GM18870 (cell line): ENCODE measurements at regions not wholly inside any gene's neighbourhood (a gene's known extent, or its start where the extent isn't known, plus 50 kb on each side); places are given as distances from the start of the nearest gene placed in this dataset.

Experiments
- ATAC-seq: cut with Tn5 transposase; IDR thresholded peaks from one replicate; pipeline ENCODE4 v1.9.1; 2021; ENCODE audit warnings: moderate library complexity; ENCODE audit not compliant: unreplicated experiment

- no peak for ATAC-seq
Observed at GRCh38 chr2:43057742-43058725, 168.4 kb downstream of the ZFP36L2 start.

- no peak for ATAC-seq
Observed at GRCh38 chr2:43057026-43057741, 169.2 kb downstream of the ZFP36L2 start.

- no peak for ATAC-seq
Observed at GRCh38 chr2:43055985-43056384, 170.4 kb downstream of the ZFP36L2 start.

- no peak for ATAC-seq
Observed at GRCh38 chr2:43055086-43055912, 171.1 kb downstream of the ZFP36L2 start.

GRCh38 chr2:43054367-43054766, 172.0 kb downstream of the ZFP36L2 start:
- no peak for ATAC-seq

- ATAC-seq: no peak
Observed at GRCh38 chr2:43052944-43053306, 173.5 kb downstream of the ZFP36L2 start.

- no peak for ATAC-seq
Observed at GRCh38 chr2:43052204-43052943, 174.0 kb downstream of the ZFP36L2 start.

- ATAC-seq: no peak
Observed at GRCh38 chr2:43051338-43051737, 175.1 kb downstream of the ZFP36L2 start.

GRCh38 chr2:43050866-43051265, 175.5 kb downstream of the ZFP36L2 start:
- ATAC-seq: no peak

- no peak for ATAC-seq
Observed at GRCh38 chr2:43049836-43050801, 176.3 kb downstream of the ZFP36L2 start.

- ATAC-seq: no peak
Observed at GRCh38 chr2:43047187-43047780, 179.1 kb downstream of the ZFP36L2 start.

- ATAC-seq: no peak
Observed at GRCh38 chr2:43045866-43046265, 180.5 kb downstream of the ZFP36L2 start.

GRCh38 chr2:43044093-43044681, 182.2 kb downstream of the ZFP36L2 start:
- ATAC-seq: no peak

GRCh38 chr2:43043553-43043870, 182.9 kb downstream of the ZFP36L2 start:
- ATAC-seq: no peak

GRCh38 chr2:43041661-43042360, 184.6 kb downstream of the ZFP36L2 start:
- ATAC-seq: no peak

GRCh38 chr2:43041173-43041591, 185.2 kb downstream of the ZFP36L2 start:
- ATAC-seq: no peak

- ATAC-seq: no peak
Observed at GRCh38 chr2:43040084-43040854, 186.1 kb downstream of the ZFP36L2 start.
